ENCODE measurements at regions not wholly inside any gene's neighbourhood (a gene's known extent, or its start where the extent isn't known, plus 50 kb on each side); places are given as distances from the start of the nearest gene placed in this dataset.

DNA sequence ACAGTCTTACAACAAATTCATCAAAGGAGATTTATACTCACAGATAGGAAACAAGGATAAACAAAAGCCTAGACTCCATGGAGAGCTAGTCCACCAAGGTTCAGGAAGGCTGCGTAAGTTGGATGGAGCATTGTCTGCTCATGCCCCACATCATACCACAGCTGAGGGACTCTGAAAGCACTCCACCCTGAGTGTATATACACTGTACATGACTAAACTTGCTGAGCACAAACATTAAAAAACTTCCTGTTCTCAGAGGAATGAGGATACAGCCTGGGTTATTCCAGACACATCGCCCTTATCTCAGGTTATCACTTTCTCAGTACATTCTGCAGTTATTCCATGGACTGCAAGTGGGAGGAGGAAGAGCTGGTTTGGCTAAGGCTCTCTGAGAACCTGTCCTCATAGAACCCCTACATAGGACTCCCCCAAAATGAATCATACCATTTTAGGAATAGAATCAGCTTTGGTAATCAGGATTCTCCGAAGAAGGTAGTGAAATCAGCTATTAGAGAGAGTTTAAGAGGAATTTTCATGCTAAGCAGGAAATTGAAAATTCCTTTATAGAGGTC, 58.0 kb upstream of the PRMT6 start:
- no peaks in the 10 kb centered on the region for H3K36me3 ChIP-seq
- peaks cover 2% of the 10 kb centered on the region for H3K9me3 ChIP-seq (ENCODE audit: severe bottlenecking)
- no peaks in the 10 kb centered on the region for H3K27me3 ChIP-seq (ENCODE audit: insufficient read depth, low read depth, severe bottlenecking)
- no peak overlapping the region for H3K27ac ChIP-seq
- no peak for DNase-seq
- TF ChIP-seq, protein P1, sequence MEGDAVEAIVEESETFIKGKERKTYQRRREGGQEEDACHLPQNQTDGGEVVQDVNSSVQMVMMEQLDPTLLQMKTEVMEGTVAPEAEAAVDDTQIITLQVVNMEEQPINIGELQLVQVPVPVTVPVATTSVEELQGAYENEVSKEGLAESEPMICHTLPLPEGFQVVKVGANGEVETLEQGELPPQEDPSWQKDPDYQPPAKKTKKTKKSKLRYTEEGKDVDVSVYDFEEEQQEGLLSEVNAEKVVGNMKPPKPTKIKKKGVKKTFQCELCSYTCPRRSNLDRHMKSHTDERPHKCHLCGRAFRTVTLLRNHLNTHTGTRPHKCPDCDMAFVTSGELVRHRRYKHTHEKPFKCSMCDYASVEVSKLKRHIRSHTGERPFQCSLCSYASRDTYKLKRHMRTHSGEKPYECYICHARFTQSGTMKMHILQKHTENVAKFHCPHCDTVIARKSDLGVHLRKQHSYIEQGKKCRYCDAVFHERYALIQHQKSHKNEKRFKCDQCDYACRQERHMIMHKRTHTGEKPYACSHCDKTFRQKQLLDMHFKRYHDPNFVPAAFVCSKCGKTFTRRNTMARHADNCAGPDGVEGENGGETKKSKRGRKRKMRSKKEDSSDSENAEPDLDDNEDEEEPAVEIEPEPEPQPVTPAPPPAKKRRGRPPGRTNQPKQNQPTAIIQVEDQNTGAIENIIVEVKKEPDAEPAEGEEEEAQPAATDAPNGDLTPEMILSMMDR (IDR thresholded peaks at IDR 0.05; ENCODE audit: low read depth, low read length), result no peak
- no peak overlapping the region for H3K4me3 ChIP-seq (ENCODE audit: low read depth, low read length)

DNA sequence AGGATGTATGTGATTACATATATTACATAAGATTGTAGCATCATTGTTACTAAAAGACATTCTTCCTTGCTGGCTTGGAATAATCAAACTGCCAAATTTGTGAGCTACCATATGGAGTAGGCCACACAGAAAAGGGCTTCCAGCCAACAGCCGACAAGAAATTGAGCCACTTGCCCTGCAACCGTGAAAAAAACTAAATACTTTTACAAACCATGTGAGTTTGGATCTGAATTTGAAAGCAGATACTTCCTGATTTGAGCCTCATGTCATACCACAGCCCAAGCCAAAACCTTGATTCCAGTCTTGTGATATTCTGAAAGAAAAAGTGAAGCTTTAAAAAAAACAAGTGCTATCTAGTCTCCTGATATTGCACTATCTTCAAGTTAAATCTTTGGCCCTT, 55.6 kb upstream of the PRMT6 start:
- TF ChIP-seq, protein P1 (IDR thresholded peaks at IDR 0.05; ENCODE audit: low read depth, low read length), result no peak
- no peak for DNase-seq

DNA sequence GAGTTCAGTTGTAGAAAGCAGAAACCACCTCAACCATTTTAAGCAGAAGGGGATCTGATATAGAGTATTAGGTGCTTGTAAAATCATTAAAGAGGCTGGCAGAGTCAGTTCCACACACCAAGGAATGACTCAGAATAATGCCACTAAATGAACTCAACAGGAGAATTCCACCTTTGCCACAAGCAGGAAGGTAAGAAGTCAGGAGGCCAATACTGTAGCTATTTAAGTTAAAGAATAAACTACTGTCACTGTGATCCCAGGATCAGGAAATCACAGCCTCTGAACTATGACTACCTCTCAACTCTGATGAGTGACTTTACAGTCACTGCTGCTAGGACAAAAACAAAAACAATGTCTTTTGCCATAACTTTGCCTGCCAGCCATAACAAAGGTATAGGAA, 52.5 kb upstream of the PRMT6 start:
- H3K36me3 ChIP-seq, result no peaks in the 10 kb centered on the region
- DNase-seq, result no peak
- H3K4me3 ChIP-seq (ENCODE audit: low read depth, low read length), result no peak overlapping the region
- TF ChIP-seq, protein P1 (IDR thresholded peaks at IDR 0.05; ENCODE audit: low read depth, low read length), result no peak
- H3K27ac ChIP-seq, result no peak overlapping the region
- H3K9me3 ChIP-seq (ENCODE audit: severe bottlenecking), result no peaks in the 10 kb centered on the region
- H3K27me3 ChIP-seq (ENCODE audit: insufficient read depth, low read depth, severe bottlenecking), result no peaks in the 10 kb centered on the region

More for the DNA sequence above, 55.6 kb upstream of the PRMT6 start:
- H3K27ac ChIP-seq, result no peak overlapping the region
- H3K4me3 ChIP-seq (ENCODE audit: low read depth, low read length), result no peak overlapping the region
- peaks cover 2% of the 10 kb centered on the region for H3K9me3 ChIP-seq (ENCODE audit: severe bottlenecking)
- no peaks in the 10 kb centered on the region for H3K36me3 ChIP-seq
- H3K27me3 ChIP-seq (ENCODE audit: insufficient read depth, low read depth, severe bottlenecking), result no peaks in the 10 kb centered on the region

DNA sequence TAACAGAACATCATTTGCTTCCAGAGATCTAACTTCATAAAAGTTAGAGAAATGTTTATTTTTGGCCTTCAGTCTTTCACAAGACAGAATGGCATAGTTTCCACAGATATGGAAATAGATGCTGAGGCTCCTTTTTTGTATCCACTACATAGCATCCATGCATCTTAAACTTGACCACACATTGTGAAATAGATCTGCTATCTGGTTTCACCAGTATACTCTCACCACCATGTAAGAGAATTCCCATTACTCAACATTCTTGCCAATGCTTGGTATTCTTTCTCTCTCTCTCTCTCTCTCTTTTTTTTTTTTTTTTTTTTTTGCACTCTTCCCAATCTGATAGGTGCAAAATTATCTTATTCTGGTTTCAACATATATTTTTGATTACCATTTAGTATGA, 52.1 kb upstream of the PRMT6 start:
- DNase-seq, result no peak
- H3K27me3 ChIP-seq (ENCODE audit: insufficient read depth, low read depth, severe bottlenecking), result no peaks in the 10 kb centered on the region
- no peak overlapping the region for H3K4me3 ChIP-seq (ENCODE audit: low read depth, low read length)
- H3K27ac ChIP-seq, result no peak overlapping the region
- H3K9me3 ChIP-seq (ENCODE audit: severe bottlenecking), result no peaks in the 10 kb centered on the region
- TF ChIP-seq, protein P1 (IDR thresholded peaks at IDR 0.05; ENCODE audit: low read depth, low read length), result no peak
- H3K36me3 ChIP-seq, result no peaks in the 10 kb centered on the region

Data from WERI-Rb-1 (cell line).